ENCODE measurements at regions not wholly inside any gene's neighbourhood (a gene's known extent, or its start where the extent isn't known, plus 50 kb on each side); places are given as distances from the start of the nearest gene placed in this dataset.

- ATAC-seq, result no peak
- no peaks in the 10 kb centered on the region for H3K79me2 ChIP-seq (ENCODE audit: low read length)
- H3F3A ChIP-seq (ENCODE audit: low read length, unreplicated experiment), result no peaks in the 10 kb centered on the region
- H3K36me3 ChIP-seq (ENCODE audit: low read depth, low read length), result no peaks in the 10 kb centered on the region
- H3K9me3 ChIP-seq (ENCODE audit: low read length), result no peaks in the 10 kb centered on the region
- H4K20me1 ChIP-seq (ENCODE audit: low read length), result no peaks in the 10 kb centered on the region
- H3K9ac ChIP-seq (ENCODE audit: low read length), result no peak overlapping the region
- no peak for DNase-seq
- BruUV-seq (replicated peaks), result no TSS peak
- no peak for TF ChIP-seq CTCF (conservative IDR thresholded peaks at IDR 0.05; ENCODE audit: low read depth, low read length)
- TF ChIP-seq EZH2phosphoT487 (IDR thresholded peaks at IDR 0.05; ENCODE audit: borderline replicate concordance, low read length), result no peak
- TF ChIP-seq EZH2 (IDR thresholded peaks at IDR 0.05; ENCODE audit: low read length, unreplicated experiment), result no peak
- H3K4me3 ChIP-seq (ENCODE audit: low read length), result no peak overlapping the region
- no peaks in the 10 kb centered on the region for H3K27me3 ChIP-seq (ENCODE audit: low read length)
- no peak overlapping the region for H2AFZ ChIP-seq (ENCODE audit: low read length)
- POLR2A ChIA-PET (ENCODE audit: unreplicated experiment), result no interaction called here
- no peaks in the 10 kb centered on the region for H3K4me1 ChIP-seq (ENCODE audit: insufficient read depth, low read length)
- CTCF ChIA-PET, result no interaction called here
- H3K4me2 ChIP-seq (ENCODE audit: low read length), result no peak overlapping the region
- H3K9me2 ChIP-seq (replicated peaks; ENCODE audit: low read length), result no peaks in the 10 kb centered on the region
- intact Hi-C loops (cut with micrococcal nuclease), result no loop called here
- no peak overlapping the region for H3K27ac ChIP-seq (ENCODE audit: low read length)
Observed at GRCh38 chr5:74431290-74431669, 209.2 kb downstream of the ENC1 start.

GRCh38 chr5:74430631-74431289 is 209.8 kb downstream of the ENC1 start:
- ChIA-PET POLR2A (ENCODE audit: unreplicated experiment) (no interaction called here), CTCF (no interaction called here)
- no peak overlapping the region for H3K27ac ChIP-seq (ENCODE audit: low read length)
- DNase-seq, result no peak
- H3K4me3 ChIP-seq (ENCODE audit: low read length), result no peak overlapping the region
- H3K9me2 ChIP-seq (replicated peaks; ENCODE audit: low read length), result no peaks in the 10 kb centered on the region
- no peaks in the 10 kb centered on the region for H4K20me1 ChIP-seq (ENCODE audit: low read length)
- TF ChIP-seq CTCF (conservative IDR thresholded peaks at IDR 0.05; ENCODE audit: low read depth, low read length), result no peak
- no peak for TF ChIP-seq EZH2phosphoT487 (IDR thresholded peaks at IDR 0.05; ENCODE audit: borderline replicate concordance, low read length)
- TF ChIP-seq EZH2 (IDR thresholded peaks at IDR 0.05; ENCODE audit: low read length, unreplicated experiment), result no peak
- H3K27me3 ChIP-seq (ENCODE audit: low read length), result no peaks in the 10 kb centered on the region
- no peaks in the 10 kb centered on the region for H3K4me1 ChIP-seq (ENCODE audit: insufficient read depth, low read length)
- H3K9ac ChIP-seq (ENCODE audit: low read length), result no peak overlapping the region
- no peak overlapping the region for H2AFZ ChIP-seq (ENCODE audit: low read length)
- H3K4me2 ChIP-seq (ENCODE audit: low read length), result no peak overlapping the region
- intact Hi-C loops (cut with micrococcal nuclease), result no loop called here
- H3K79me2 ChIP-seq (ENCODE audit: low read length), result no peaks in the 10 kb centered on the region
- no peaks in the 10 kb centered on the region for H3F3A ChIP-seq (ENCODE audit: low read length, unreplicated experiment)
- BruUV-seq (replicated peaks), result no TSS peak
- ATAC-seq, result no peak
- no peaks in the 10 kb centered on the region for H3K9me3 ChIP-seq (ENCODE audit: low read length)
- H3K36me3 ChIP-seq (ENCODE audit: low read depth, low read length), result no peaks in the 10 kb centered on the region

GRCh38 chr5:74429495-74429894 is 211.0 kb downstream of the ENC1 start:
- Histone ChIP-seq H3K4me2 (ENCODE audit: low read length) (no peak overlapping the region), H3K9ac (ENCODE audit: low read length) (no peak overlapping the region), H3K9me2 (replicated peaks; ENCODE audit: low read length) (no peaks in the 10 kb centered on the region), H3K9me3 (ENCODE audit: low read length) (no peaks in the 10 kb centered on the region), H3K79me2 (ENCODE audit: low read length) (no peaks in the 10 kb centered on the region), H2AFZ (ENCODE audit: low read length) (no peak overlapping the region), H3K27ac (ENCODE audit: low read length) (no peak overlapping the region), H3K27me3 (ENCODE audit: low read length) (no peaks in the 10 kb centered on the region), H3F3A (ENCODE audit: low read length, unreplicated experiment) (no peaks in the 10 kb centered on the region), H3K4me1 (ENCODE audit: insufficient read depth, low read length) (no peaks in the 10 kb centered on the region), H4K20me1 (ENCODE audit: low read length) (no peaks in the 10 kb centered on the region), H3K36me3 (ENCODE audit: low read depth, low read length) (no peaks in the 10 kb centered on the region), H3K4me3 (ENCODE audit: low read length) (no peak overlapping the region)
- no TSS peak for BruUV-seq (replicated peaks)
- intact Hi-C loops (cut with micrococcal nuclease), result no loop called here
- TF ChIP-seq CTCF (conservative IDR thresholded peaks at IDR 0.05; ENCODE audit: low read depth, low read length) (no peak), EZH2phosphoT487 (IDR thresholded peaks at IDR 0.05; ENCODE audit: borderline replicate concordance, low read length) (no peak), EZH2 (IDR thresholded peaks at IDR 0.05; ENCODE audit: low read length, unreplicated experiment) (no peak)
- POLR2A ChIA-PET (ENCODE audit: unreplicated experiment), result no interaction called here
- ATAC-seq, result no peak
- DNase-seq, result no peak
- CTCF ChIA-PET, result no interaction called here
